ENCODE measurements at regions not wholly inside any gene's neighbourhood (a gene's known extent, or its start where the extent isn't known, plus 50 kb on each side); places are given as distances from the start of the nearest gene placed in this dataset.

DNA sequence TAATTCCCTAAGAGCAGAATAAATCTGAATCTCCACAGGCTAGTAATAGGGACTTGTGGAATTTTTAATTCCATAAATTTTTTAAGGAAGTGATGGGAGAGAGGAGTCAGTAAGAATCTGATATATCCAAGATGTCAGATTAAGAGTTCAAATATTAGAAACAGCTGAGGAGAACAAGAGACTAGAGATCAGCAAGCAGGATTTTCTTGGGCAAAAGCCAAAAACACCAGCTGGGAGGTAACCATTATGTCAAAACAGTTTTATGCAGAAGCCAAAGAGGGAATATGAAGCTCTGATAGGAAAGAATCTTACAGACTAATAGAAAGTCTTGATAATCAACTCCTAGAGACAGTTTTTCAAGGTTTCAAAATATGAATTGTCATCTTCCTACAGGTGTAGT, 72.2 kb upstream of the RBPJ start:
- TF ChIP-seq EZH2 (IDR thresholded peaks at IDR 0.05; ENCODE audit: borderline replicate concordance, insufficient read depth, low read depth, low read length, poor library complexity, severe bottlenecking), result no peak
- TF ChIP-seq, protein P1, sequence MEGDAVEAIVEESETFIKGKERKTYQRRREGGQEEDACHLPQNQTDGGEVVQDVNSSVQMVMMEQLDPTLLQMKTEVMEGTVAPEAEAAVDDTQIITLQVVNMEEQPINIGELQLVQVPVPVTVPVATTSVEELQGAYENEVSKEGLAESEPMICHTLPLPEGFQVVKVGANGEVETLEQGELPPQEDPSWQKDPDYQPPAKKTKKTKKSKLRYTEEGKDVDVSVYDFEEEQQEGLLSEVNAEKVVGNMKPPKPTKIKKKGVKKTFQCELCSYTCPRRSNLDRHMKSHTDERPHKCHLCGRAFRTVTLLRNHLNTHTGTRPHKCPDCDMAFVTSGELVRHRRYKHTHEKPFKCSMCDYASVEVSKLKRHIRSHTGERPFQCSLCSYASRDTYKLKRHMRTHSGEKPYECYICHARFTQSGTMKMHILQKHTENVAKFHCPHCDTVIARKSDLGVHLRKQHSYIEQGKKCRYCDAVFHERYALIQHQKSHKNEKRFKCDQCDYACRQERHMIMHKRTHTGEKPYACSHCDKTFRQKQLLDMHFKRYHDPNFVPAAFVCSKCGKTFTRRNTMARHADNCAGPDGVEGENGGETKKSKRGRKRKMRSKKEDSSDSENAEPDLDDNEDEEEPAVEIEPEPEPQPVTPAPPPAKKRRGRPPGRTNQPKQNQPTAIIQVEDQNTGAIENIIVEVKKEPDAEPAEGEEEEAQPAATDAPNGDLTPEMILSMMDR (IDR thresholded peaks at IDR 0.05), result no peak
